NCI-H1694 (cell line): ENCODE measurements at regions not wholly inside any gene's neighbourhood (a gene's known extent, or its start where the extent isn't known, plus 50 kb on each side); places are given as distances from the start of the nearest gene placed in this dataset.

Experiments
- DNase-seq: peaks from one replicate; lab custom pipeline; 2025; lab: John Stamatoyannopoulos, UW

DNA sequence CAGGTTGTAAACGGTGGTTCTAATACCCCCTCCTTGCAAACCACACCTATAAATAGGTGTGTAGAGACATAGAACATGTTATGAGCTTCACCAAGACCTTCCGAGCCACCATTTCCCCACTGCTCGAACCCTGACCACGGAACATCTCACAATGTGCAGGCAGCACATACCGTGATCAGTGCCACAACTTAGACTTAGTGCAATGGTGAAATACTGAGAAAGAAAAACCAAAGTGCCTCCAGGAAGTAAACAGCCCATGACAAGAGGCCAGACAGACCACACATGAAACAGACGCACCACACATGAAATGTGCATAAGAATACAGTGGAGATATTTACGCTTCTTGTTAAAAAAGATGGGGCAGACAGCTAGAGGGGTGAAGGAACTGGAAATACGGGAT is 166.9 kb upstream of the CCND2 start:
- no peak for DNase-seq

DNA sequence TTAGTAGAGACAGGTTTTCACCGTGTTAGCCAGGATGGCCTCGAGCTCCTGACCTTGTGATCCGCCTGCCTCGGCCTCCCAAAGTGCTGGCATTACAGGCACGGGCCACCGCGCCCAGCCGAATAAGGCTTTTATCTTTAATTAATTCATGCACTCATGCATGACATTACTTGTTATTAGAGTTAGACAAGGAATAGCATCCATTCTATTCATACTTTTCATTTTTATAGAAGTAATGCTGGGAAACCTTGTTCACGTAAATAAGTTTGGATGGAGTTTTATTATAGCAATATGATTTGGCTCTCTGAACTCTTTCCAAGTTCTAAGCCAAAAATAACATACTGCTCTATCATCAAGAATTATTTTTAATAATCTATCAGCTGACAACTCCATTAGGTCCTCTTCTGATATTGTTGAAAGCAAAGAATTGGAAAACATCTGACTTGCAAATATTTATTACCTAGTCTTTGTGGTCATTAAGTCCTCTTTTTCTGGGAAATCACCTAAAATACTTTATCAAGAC is 168.8 kb upstream of the CCND2 start:
- no peak for DNase-seq

DNA sequence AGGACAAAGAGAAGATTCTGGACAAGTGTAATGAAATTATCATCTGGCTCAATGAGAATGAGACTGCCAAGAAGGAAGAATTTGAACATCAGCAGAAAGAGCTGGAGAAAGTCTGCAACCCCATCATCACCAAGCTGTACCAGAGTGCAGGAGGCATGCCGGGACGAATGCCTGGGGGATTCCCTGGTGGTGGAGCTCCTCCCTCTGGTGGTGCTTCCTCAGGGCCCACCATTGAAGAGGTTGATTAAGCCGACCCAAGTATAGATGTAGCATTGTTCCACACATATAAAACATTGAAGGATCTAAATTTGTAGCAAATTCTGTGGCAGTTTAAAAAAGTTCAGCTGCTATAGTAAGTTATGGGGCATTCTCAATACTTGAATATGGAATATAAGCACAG is 174.3 kb upstream of the CCND2 start:
- no peak for DNase-seq

DNA sequence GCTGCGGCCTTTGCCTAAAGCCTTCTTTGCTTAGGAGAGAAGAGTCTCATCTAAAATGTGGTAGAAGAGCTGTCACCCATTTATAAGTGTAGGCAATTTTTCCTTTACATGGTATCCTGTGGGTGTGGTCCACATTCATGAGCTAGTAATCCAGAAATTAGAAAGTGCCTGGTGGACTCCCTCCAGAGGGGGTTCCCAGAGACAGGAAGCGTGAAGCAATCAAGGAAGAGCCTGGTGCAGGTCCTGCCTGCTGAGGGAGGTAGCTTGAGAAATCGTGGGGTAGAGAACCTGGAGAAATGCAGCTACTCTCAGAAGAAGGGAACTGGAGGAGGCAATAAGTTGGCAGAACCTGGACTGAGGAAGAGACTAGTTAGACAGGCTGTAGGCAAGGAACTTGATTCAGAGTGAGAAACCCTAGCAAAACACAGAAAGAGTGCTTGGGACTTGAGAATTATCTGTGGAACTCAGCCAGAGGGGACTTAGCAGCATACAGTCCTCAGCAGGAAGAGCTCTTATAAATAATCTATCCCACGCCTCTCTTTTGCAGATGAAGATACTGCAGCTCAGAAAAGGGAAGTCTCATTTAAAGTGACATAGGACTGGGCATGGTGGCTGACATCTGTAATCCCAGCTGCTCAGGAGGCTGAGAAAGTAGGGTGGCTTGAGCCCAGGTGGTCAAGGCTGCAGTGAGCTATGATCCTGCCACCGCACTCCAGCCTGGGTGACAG is 182.4 kb upstream of the CCND2 start:
- no peak for DNase-seq

DNA sequence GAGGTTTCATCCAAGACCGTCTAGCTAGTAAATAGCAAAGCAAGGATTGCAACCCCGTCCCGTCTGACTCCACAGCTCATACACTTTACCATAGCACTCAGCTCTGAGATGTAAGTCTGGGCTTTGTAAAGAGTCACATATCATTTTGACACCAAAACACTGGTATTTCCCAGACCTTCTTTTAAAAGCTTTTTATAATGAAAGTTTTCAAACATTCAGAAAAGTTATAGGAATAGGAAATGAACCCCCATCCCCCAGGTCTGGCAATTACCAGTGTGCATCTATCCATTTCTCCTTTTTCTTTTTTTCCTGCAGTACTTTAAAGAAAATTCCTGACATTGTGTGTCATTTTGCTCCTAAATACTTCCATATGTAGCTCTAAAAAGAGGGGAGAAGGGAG is 183.6 kb upstream of the CCND2 start:
- no peak for DNase-seq

DNA sequence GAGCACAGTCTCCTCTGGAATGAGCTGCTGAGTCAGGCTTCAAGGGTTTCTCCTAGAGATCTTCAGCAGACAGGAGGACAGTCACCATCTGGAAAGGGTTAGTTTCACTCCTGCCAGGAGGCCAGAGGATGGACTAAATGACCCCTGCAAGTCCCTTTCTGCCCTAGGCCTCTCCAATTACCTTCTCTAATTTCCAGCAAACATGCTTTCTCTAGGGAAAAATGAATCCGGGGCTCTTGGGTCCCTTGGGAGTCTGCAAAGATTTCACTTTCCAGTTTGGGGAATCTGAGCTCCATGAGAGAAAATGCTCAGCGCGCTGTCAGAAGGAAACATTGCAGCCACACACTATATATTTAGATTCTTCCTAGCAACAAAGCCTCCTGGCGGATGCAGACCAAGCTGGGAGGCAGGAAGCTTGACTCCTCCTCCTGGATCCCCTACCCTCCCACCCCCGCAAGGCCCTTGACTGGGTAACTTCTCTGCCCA is 184.4 kb upstream of the CCND2 start:
- no peak for DNase-seq

DNA sequence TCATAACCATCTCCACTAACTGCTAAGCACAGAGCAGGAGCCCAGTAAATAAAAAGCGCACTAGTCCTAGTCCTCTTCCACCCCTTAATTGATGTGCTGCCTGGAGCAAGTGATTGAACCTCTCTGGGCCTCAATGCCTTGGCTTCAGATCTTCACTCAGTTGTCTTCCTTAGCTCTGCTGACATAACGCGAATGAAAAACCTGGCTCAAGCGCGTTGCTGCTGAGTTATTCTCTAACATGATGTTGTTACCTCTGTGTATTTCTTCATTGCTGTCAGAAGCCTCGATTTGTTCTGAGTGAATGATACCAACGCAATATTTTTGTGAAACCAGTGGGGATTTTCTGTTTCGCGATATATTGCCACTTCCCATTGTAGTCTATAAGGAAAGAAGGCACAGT is 185.1 kb upstream of the CCND2 start:
- DNase-seq: no peak

DNA sequence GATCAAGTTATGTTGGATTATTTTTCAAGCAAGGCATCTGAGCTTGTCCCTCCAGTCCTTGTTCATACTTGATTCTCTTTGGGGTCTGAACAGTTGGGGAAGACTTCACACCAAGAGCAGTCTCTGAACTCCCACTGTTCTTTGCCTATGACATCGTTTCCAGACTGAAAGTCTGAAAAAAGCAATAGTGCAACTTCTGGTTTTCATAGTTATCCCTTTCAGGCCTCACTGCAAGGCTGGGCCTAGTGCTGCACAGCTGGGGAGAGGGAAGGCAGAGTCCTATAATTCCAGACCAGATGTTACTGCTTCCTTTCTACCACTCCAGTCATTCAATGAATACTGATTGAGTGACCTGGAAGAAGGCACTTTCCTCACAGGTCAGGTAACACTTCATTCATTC is 187.1 kb upstream of the CCND2 start:
- no peak for DNase-seq

DNA sequence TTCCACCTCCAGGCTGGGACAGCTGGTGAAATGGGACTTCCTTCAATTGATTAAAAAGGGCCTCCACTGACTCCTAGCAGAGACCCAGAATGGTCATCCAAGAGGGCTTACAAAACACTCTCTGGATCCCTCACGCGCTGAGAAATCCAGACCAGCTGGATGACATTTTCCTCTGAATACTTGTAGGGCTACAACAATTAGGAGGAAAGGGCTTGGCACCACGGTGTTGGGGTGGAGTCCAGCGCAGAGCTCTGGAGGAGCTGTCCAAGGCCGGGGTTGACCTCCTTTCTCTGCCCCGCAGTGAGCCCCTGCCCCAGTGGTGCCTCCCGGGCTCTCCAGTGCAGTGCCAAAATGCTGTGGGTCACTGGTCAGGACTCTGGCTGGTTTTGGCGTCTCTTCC is 189.0 kb upstream of the CCND2 start:
- DNase-seq: no peak

DNA sequence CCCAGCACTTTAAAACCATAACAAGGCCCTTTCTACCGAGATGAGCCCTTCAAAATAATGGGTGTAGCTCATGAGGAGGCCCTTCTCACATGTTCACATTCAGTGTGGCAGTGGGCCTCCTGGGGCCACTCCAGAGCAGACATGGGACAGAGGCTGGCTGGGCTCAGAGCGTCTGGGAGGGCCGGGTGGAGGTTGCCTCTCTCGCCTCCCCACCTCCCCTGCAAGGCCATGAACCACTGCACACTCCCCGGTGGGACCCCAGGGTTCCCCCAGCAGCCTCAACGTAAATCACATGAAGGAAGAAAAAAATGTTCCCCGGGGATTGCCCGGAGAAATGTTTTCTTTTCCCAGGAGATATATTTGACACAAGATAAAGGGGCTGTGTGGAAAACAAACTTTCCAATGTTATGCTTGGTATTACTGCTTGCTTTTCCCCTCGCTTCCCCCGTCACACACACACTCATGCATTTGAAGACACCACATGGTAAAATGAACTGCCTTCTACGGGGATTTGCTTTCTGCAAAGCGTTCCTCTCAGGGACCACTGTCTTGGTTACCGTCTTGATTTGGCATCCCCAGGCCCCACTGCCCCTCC is 190.7 kb upstream of the CCND2 start:
- DNase-seq: no peak

DNA sequence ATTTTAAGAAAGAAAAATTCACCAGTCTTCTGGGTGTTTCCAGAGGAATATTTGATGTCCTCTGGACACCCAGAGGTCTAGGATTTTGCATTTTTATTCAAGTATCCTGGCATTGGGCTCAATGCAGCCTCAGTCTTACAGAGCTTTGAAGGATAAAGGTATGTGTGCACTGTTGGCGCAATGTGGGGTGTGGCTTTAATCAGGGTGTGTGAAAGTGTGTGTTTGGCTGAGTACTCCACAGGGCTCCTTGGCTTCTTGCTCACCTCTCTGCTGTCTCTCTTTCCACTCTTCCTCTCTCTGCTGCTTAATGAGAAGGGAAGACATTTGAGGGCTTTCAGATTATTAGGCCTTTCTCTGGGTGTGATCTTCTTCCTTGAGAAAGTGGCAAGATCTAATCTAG is 193.3 kb upstream of the CCND2 start:
- DNase-seq: no peak

DNA sequence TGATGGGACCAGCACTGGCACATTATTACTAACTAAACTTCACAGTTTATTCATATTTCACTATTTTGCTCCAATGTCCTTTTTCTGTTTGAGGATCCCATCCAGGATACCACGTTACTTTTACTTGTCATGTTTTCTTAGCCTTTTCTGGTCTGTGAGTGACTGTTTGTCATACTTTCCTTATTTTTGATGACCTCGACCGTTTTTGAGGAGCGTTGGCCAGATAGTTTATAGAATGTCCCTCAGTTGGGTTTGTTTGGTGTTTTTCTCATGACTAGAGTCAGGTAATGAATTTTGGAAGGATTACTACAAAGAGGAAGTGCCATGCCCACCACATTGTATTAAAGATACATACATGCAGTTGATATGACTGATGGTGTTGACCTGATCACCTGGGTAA is 199.4 kb upstream of the CCND2 start:
- DNase-seq: no peak

DNA sequence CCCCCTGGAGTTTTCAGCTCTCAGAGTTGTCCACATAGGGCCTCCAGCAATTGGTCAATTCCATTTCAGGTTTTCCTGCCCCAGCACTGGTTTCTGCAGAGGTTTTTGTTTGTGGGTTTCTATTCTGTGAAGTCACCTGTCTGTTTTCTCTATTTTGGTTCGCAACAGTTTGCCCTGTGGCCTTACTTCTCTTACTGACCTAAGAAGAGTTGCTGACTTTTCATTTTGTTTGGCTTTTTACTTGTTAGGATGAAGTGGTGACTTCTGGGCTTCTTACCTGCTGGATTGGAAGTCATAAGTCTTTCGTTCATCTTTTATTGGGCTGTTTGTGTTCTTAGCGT is 196.4 kb upstream of the PARP11 start:
- DNase-seq: no peak

DNA sequence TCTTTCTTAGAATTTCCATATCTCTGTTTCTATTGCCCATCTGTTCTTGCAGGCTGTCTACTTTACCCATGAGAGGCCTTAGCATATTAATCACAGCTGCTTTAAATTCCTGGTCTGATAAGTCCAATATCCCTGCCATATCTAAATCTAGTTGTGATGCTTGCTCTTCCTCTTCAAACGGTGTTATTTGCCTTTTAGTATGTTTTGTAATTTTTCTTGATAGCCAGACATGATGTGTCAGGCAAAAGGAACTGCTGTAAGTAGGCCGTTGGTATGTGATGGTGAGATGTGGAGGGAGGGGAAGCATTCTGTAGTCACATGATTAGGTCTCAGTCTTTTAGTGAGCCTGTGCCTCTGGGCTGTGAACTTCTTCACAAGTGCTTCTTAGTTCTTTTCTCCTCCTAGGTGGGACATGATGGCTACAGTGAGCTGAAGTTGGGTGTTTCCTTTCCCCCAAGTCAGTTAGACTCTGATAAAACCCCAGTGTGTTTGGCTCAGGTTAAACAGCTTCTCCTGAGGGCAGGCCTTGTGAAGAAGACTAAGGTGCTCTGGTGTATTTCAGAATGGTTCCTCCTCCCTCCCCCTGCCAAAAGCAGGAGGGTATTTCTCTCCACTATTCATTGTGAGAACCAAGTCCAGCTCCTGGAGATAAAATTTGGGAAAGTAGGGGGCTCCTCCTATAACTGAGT is 195.9 kb upstream of the PARP11 start:
- DNase-seq: no peak

DNA sequence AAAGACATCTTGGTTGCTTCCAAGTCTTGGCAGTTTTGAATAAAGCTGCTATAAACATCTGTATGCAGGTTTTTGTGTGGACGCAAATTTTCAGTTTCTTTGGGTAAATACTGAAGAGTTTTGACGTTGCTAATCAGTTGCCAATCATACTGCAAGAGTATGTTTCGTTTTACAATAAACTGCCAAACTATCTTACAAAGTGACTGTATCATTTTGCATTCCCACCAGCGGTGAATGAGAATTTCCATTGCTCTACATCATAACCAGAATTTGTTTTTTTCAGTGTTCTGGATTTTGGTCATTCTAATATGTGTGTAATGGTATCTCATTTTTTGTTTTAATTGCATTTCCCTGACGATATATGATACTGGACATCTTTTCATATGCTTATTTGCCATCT is 190.8 kb upstream of the PARP11 start:
- no peak for DNase-seq

DNA sequence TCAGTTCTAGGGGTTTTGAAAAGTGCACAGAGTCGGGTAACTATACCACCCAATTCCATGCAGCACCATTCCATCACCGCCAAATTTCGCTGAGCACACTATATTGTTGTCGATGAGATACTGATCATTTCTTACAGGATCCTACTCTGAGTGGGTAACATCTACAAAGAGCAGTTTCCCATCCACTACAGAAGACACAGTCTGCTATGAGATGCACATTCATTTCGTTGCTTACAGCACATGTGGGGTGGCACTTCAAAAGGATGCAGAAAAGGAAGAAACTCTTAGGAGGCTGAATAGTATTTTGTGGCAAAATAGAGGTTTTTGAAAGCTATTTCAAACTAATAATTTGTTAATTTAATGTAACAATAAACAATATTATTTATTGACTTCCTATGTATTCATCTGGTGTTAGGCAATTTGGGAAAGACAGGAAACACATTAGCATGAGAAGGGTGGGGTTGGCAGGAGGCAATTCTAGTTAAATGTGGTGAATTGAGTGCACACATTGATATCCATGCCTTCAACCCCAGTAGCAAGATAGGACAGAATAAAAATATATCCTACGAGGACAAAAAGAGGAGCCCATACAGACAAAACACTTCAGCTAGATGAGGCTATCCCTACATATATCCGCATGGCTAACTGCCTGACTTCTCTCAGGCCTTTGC is 186.8 kb upstream of the PARP11 start:
- no peak for DNase-seq

DNA sequence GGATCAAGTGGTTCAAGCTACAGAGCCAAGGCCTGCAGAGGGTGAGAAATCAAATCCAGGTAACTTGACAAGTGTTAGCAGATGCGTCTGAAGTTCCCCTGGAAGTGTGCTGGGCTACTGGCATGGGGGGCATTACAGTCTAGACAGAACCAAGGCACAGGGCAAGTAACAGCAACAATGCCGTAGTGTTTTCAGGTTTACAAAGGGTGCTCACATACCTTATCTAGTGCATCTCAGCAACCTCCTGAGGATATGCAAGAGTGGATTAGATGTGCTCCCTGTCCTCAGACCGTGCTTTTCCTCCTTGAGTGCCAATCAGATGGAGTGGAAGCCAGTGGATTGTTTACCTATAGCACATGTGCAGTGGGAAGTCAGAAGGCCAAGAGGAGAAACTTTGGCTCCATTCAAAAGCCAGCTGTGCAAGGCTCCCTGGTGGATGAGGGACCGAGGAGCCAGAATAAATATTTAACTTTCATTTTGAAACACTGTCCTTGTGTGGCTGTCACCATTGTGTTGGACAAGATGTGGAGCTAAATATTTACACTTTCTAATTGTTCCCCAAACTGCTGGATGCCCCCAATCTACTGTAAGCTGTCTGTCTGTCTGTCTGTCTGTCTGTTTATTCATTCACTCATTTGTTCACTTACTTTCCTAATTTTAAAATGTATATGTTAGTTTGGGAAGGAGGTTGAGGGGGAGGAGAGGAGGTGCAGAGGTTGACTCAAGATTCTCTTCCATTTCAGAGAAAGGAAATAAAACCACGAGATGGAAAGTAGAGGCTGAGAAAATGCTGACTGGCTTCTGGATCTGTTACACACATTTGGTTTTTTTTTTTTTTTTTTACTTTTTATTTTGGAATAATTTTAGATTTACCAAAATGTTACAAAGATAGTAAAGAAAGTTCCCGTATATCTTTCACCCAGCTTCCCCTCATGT is 184.0 kb upstream of the PARP11 start:
- DNase-seq: no peak

DNA sequence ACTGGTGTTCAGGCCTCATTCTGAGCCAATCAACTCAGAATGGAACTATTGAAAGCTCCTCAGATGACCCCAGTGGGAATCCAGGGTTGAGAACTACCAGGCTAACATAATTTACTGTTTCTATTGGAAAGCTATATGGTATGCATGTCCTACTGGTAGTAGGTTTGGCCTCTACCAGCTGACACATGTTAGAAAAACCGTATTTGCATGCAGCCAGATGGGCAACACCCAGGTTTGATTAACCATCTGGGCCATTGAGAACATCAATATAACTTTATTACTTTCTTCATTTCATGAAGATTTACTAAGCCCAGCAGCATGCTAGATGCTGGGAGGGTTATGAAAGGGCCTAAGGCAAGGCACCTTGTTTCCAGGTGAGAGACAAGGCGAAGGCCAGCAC is 181.4 kb upstream of the PARP11 start:
- DNase-seq: no peak

DNA sequence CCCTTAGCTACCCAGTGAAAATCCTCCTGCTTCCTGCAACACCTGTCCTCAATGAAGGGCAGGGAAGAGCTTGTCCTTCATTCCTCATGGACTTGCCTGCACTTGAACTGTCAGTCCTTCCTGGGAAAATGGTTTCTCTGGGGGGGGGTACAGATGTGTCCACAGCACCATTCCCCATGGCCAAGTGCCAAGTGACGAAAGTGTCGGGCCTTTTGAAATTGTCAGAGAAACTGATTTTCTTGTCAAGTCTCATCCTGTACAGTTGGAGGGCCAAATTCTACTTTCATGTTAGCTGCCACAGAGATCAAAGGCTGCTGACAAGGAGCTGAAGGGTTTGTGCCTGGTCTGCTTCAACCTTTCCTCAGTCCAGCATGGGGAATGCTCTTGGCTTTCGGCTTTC is 179.5 kb upstream of the PARP11 start:
- no peak for DNase-seq

DNA sequence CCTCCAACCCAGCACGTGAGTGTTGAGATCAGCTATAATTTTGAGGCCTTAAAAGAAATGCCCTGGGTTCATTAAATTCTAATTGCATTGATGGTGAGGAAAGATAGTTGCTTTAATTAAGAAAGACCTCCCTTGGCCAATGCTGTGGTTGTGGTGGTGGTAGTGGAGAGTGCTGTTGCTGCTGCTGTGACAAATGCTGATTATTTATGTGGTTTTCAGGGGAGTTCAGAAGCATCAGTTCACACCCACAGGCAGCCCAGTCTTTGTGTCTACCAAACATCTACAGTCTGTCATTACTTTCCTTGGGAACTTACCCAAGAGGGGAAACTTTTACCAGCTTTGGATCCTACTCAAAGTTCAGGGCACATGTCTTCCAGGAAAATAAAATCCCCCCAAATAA is 178.4 kb upstream of the PARP11 start:
- no peak for DNase-seq

DNA sequence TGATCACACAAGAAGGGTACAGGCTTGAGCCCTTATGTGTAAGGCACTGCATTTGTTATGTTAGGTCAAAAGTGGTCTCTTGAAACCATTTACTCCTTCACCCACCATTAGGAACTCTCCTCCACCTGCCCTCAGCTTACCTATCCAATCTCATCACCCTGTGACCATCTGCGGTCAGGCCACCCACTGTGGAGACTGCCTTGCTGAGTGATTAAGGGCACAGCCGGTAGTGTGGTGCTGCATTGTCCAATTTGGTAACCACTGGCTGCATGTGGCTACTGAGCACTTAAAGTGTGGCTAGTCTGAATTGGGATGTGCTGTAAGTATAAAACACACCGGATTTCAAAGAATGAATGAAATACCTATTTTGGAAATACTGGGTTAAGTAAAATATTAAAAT is 177.1 kb upstream of the PARP11 start:
- DNase-seq: no peak
